ENCODE measurements at regions not wholly inside any gene's neighbourhood (a gene's known extent, or its start where the extent isn't known, plus 50 kb on each side); places are given as distances from the start of the nearest gene placed in this dataset.
"Not testable (repeated sequence)": the region's sequence is repeated elsewhere in the genome, so short reads cannot be mapped to it uniquely, and the experiment has no call there.

DNA sequence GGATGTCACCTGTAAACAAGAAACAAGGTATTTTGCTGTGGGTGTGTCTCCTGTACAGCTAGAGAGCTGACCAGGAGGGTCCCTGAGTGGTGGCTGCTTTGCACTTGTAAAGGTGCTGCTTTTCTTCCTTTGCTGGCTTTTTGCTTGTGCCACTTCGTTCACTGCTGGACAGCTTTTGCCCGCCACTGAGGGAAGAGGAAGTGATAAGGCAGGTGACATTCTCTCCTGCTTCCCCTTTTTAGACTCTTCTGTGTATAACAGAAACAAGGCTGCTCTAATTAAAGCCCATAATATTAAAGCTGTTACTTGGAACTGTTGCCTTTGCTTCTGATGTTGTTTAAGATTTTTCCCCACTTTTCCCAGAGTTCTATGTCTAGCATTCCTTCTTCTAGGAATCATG is 218.6 kb upstream of the TSPY4 start:
- H3K4me3 ChIP-seq (ENCODE audit: low read length), result no peak overlapping the region
- TF ChIP-seq, protein P1, sequence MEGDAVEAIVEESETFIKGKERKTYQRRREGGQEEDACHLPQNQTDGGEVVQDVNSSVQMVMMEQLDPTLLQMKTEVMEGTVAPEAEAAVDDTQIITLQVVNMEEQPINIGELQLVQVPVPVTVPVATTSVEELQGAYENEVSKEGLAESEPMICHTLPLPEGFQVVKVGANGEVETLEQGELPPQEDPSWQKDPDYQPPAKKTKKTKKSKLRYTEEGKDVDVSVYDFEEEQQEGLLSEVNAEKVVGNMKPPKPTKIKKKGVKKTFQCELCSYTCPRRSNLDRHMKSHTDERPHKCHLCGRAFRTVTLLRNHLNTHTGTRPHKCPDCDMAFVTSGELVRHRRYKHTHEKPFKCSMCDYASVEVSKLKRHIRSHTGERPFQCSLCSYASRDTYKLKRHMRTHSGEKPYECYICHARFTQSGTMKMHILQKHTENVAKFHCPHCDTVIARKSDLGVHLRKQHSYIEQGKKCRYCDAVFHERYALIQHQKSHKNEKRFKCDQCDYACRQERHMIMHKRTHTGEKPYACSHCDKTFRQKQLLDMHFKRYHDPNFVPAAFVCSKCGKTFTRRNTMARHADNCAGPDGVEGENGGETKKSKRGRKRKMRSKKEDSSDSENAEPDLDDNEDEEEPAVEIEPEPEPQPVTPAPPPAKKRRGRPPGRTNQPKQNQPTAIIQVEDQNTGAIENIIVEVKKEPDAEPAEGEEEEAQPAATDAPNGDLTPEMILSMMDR (conservative IDR thresholded peaks at IDR 0.05; ENCODE audit: low read length), result no peak
- no peak for DNase-seq (ENCODE audit: low read depth)

DNA sequence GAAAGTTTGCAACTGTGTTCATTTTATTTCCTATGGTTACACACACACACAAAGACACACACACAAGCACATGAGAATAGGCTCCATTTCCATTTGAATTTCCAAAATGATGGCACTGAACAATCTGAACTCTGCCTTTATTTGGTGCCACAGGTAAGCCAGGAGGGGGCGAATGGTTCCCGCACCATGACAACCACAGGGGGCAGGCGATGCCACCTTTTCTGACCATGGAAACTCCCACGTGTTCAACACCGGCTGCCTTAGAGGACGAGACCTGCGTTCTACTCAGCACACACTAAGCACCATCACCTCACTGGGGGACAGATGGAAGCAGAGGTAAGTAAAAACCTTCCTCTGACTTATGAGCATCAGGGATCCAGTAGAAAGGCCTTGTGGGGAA is 212.6 kb upstream of the TSPY4 start:
- H3K4me3 ChIP-seq (ENCODE audit: low read length), result no peak overlapping the region
- TF ChIP-seq, protein P1 (conservative IDR thresholded peaks at IDR 0.05; ENCODE audit: low read length), result no peak
- DNase-seq (ENCODE audit: low read depth), result no peak

DNA sequence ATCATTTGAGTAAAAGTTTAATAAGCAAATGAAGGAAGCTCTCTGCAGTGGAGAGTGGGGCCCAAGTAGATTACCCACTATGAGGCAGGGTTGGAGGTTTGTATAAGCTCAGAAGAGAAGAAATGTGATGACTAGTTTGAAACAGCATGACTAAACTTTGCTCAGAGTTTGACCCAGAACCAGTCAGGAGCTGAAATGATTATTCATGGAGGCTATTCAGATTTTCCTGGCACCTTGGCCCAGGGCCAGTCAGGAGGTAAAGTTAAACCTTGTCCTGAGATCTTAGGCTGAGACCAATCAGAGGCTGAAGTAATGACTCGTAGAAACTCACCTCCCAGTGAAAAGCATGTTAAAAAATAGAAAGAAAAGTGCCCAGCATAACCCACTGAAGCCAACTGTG is 210.7 kb upstream of the TSPY4 start:
- DNase-seq (ENCODE audit: low read depth), result no peak
- TF ChIP-seq, protein P1 (conservative IDR thresholded peaks at IDR 0.05; ENCODE audit: low read length), result no peak
- no peak overlapping the region for H3K4me3 ChIP-seq (ENCODE audit: low read length)

DNA sequence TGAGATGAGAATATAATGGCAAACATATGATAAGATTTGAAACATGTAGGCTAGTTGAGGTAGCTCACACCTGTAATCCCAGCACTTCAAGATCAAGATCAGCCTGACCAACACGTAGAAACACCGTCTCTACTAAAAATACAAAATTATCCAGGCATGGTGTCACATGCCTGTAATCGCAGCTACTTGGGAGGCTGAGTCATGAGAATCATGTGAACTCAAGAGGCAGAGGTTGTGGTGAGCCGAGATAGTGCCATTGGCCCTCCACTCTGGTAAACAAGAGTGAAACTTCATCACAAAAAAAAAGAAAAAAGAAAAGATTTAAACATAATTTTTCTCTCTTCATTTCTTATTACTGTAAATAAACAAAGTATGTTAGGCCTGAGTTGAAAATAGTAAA is 193.9 kb upstream of the TSPY4 start:
- not testable (repeated sequence) for DNase-seq (ENCODE audit: low read depth); H3K4me3 ChIP-seq (ENCODE audit: low read length)

DNA sequence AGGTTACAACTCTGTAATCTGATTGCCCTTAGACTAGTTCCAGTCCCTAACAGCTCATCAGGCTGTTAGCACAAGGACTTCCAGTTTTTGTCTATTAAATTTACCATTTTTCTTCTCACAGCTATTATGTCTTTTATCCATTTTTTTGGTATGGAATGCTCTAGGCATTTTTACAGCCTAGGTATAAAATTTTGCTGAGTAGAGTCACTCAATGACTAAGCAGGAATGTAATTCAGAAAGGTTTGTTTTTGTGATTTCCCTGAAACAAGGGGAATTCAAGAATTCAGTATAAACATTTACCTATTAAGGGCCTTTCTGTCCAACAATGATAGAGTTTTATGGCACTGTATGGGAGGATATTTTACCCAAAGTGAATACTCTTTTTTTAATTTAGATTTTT is 182.7 kb upstream of the TSPY4 start:
- H3K4me3 ChIP-seq (ENCODE audit: low read length), result not testable (repeated sequence)
- DNase-seq (ENCODE audit: low read depth), result peak; percentile 40

GRCh38 chrY:9155721-9156120 is 181.5 kb upstream of the TSPY4 start:
- TF ChIP-seq, protein P1 (conservative IDR thresholded peaks at IDR 0.05; ENCODE audit: low read length), result no peak
- DNase-seq (ENCODE audit: low read depth), result no peak
- H3K4me3 ChIP-seq (ENCODE audit: low read length), result no peak overlapping the region

- peak; percentile 46 for DNase-seq (ENCODE audit: low read depth)
- TF ChIP-seq, protein P1 (conservative IDR thresholded peaks at IDR 0.05; ENCODE audit: low read length), result no peak
- no peak overlapping the region for H3K4me3 ChIP-seq (ENCODE audit: low read length)
These were observed 178.6 kb upstream of the TSPY4 start for GRCh38 chrY:9158616-9159015.

GRCh38 chrY:9160331-9160730 is 176.9 kb upstream of the TSPY4 start:
- not testable (repeated sequence) for H3K4me3 ChIP-seq (ENCODE audit: low read length)
- peak; percentile 79 for DNase-seq (ENCODE audit: low read depth)

DNA sequence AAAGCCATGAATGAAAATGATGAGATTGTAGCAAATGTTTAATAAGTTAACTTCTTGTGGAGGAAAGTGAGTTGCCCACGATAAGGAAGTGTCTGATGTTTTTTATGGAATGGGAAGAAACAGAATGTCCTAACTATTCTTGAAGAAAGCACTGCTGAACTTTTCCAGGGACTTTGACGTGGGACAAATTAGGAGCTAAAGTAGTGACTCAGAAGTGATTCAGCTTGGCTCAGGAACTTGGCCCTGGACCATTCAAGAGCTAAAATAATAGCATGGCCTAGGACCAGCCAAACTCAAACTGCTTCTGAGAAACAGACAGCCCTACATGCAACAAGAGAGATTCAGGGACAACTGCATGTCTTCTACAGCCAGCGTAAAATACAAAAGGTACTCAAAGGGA is 176.3 kb upstream of the TSPY4 start:
- not testable (repeated sequence) for H3K4me3 ChIP-seq (ENCODE audit: low read length)
- peak; percentile 82 for DNase-seq (ENCODE audit: low read depth)

GRCh38 chrY:9161990-9162389 is 175.3 kb upstream of the TSPY4 start:
- not testable (repeated sequence) for H3K4me3 ChIP-seq (ENCODE audit: low read length)
- DNase-seq (ENCODE audit: low read depth), result peak; percentile 60

All from AG10803 (cell line).